B cell (primary cell): ENCODE measurements at regions not wholly inside any gene's neighbourhood (a gene's known extent, or its start where the extent isn't known, plus 50 kb on each side); places are given as distances from the start of the nearest gene placed in this dataset.

ENCODE experiments used
- ATAC-seq: fragments of 200-7000 bp; cut with Tn5 transposase; one replicate; pipeline ENCODE4 v1.10.0; 2021; ENCODE audit warnings: low read depth, mild to moderate bottlenecking, moderate number of reproducible peaks, moderate library complexity
- CTCF ChIA-PET: fragments of 350-600 bp; sonication (Branson Sonifier 250); formaldehyde crosslinking; loops from one replicate; lab custom pipeline; 2021; ENCODE audit warnings: antibody characterized with exemption, inconsistent platforms; lab: Charles Lee
- POLR2A ChIA-PET: fragments of 350-600 bp; sonication (Branson Sonifier 250); formaldehyde crosslinking; loops from one replicate; lab custom pipeline; 2021; ENCODE audit warnings: antibody characterized with exemption; lab: Charles Lee
- DNase-seq: peaks from one replicate; pipeline ENCODE4 v3.0.0; 2013
- H2AFZ ChIP-seq: 2 replicates; pipeline ENCODE4 v1.6.1; 2012; ENCODE audit warnings: mild to moderate bottlenecking, low read depth, low read length; ENCODE audit not compliant: insufficient read depth, poor library complexity, severe bottlenecking
- H3K27ac ChIP-seq, 2 donors: 1 replicate in 1 of 2; 2 replicates in 1 of 2; pipeline ENCODE4 v1.5.1; 2012 to 2013; ENCODE audit warnings: low read length in 2 of 2, mild to moderate bottlenecking in 2 of 2, moderate library complexity in 1 of 2
- H3K27me3 ChIP-seq, 4 experiments: fragments of 200-600 bp in 1 of 4; sonication (generic) in 1 of 4; replicated peaks in 1 of 4; 1 replicate in 2 of 4; 2 replicates in 2 of 4; pipeline versions ENCODE4 v1.6.1 to v1.7.0; 2013 to 2016; ENCODE audit warnings: low read length in 3 of 4, mild to moderate bottlenecking in 2 of 4, mixed read lengths in 1 of 4, moderate library complexity in 1 of 4; ENCODE audit not compliant: insufficient read depth in 4 of 4, control insufficient read depth in 3 of 4; ENCODE audit errors: control extremely low read depth in 1 of 4
- H3K36me3 ChIP-seq, 2 experiments: replicated peaks in 1 of 2; 1 replicate in 1 of 2; 2 replicates in 1 of 2; pipeline versions ENCODE4 v1.6.1 to v1.7.1; 2013; ENCODE audit warnings: low read length in 1 of 2; ENCODE audit not compliant: insufficient read depth in 2 of 2, control insufficient read depth in 1 of 2; ENCODE audit errors: control extremely low read depth in 1 of 2, extremely low read depth in 1 of 2
- H3K4me1 ChIP-seq, 2 donors: fragments of 200-600 bp in 1 of 2; sonication (generic) in 1 of 2; 1 replicate in 1 of 2; 2 replicates in 1 of 2; pipeline versions ENCODE4 v1.5.1 to v1.6.1; 2013 to 2017; ENCODE audit warnings: low read length in 2 of 2; ENCODE audit not compliant: control insufficient read depth in 2 of 2, insufficient read depth in 2 of 2
- H3K4me2 ChIP-seq: replicated peaks from 2 replicates; pipeline ENCODE3; 2012; ENCODE audit warnings: mild to moderate bottlenecking, low read depth, low read length; ENCODE audit not compliant: poor library complexity, severe bottlenecking
- H3K4me3 ChIP-seq, 5 experiments: fragments of 200-600 bp in 1 of 5; sonication (generic) in 1 of 5; 1 replicate in 3 of 5; 2 replicates in 2 of 5; pipeline versions ENCODE4 v1.5.1 to v1.7.0; 2011 to 2016; ENCODE audit warnings: low read length in 4 of 5, mild to moderate bottlenecking in 4 of 5, low read depth in 2 of 5, control low read depth in 1 of 5, moderate library complexity in 1 of 5; ENCODE audit not compliant: insufficient read depth in 1 of 5; ENCODE audit errors: control extremely low read depth in 1 of 5, extremely low read depth in 1 of 5
- H3K79me2 ChIP-seq: fragments of 200-600 bp; sonication (generic); one replicate; pipeline ENCODE4 v1.6.0; 2016; ENCODE audit warnings: low read length; ENCODE audit not compliant: control insufficient read depth, insufficient read depth
- H3K9ac ChIP-seq: fragments of 200-600 bp; sonication (generic); 2 replicates; pipeline ENCODE4 v1.6.1; 2017; ENCODE audit warnings: mild to moderate bottlenecking, low read length, moderate library complexity
- H3K9me3 ChIP-seq, 3 donors: one replicate each; pipeline versions ENCODE4 v1.6.1 to v1.7.1; 2013; ENCODE audit warnings: low read length in 2 of 3; ENCODE audit not compliant: control insufficient read depth in 2 of 3, insufficient read depth in 1 of 3; ENCODE audit errors: control extremely low read depth in 1 of 3
- H4K20me1 ChIP-seq: 2 replicates; pipeline ENCODE4 v1.6.0; 2012; ENCODE audit warnings: mild to moderate bottlenecking, low read length; ENCODE audit not compliant: insufficient read depth, control insufficient read depth, poor library complexity, severe bottlenecking
- H3K27ac Mint-ChIP-seq: one replicate; pipeline ENCODE4 v1.8.0; 2021; ENCODE audit warnings: mixed read lengths
- H3K27me3 Mint-ChIP-seq: one replicate; pipeline ENCODE4 v1.8.0; 2021; ENCODE audit warnings: mixed read lengths
- H3K4me1 Mint-ChIP-seq: one replicate; pipeline ENCODE4 v1.8.0; 2021; ENCODE audit warnings: mixed read lengths
- H3K4me3 Mint-ChIP-seq: one replicate; pipeline ENCODE4 v1.8.0; 2021; ENCODE audit warnings: mixed read lengths
- H3K9me3 Mint-ChIP-seq: one replicate; pipeline ENCODE4 v1.8.0; 2022; ENCODE audit warnings: mixed read lengths; ENCODE audit not compliant: insufficient read depth
- CTCF ChIP-seq: fragments of 200-600 bp; IDR thresholded peaks from one replicate; pipeline ENCODE4 v1.8.0; 2022; ENCODE audit warnings: antibody characterized with exemption, mild to moderate bottlenecking
- EZH2 ChIP-seq: IDR thresholded peaks from 2 replicates; pipeline ENCODE4 v1.6.1; 2012; ENCODE audit warnings: borderline replicate concordance, low read depth, mild to moderate bottlenecking, moderate library complexity, low read length; ENCODE audit not compliant: insufficient read depth, poor library complexity, severe bottlenecking
- WGBS: methylation state at CpG from one replicate; pipeline ENCODE4 v1.1.5; 2013; ENCODE audit warnings: missing lambda C conversion rate; ENCODE audit not compliant: insufficient coverage; 5-methylcytosine and 5-hydroxymethylcytosine counted together
- intact Hi-C: fragments of 100-400 bp; cut with micrococcal nuclease; formaldehyde crosslinking; loops from one replicate; pipeline ENCODE4 v1.10.0; 2022

DNA sequence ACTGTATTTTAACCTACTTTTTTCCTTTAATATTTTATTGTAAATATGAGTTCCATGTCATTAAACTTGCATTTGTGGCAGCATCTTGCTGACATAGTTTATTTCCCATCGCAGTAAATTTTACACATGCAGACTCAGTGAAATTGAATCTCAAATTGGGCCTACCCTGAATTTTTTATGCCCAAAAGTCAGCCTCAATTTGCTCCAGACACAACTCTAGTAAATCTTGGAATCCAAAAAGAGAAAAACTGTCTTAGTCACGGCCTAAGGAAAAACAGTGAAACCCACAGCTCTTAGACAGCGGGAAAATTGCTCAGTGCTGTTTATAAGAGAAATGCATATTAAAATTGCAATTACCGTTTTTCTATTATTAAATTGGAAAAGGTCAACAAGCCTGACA, 85.3 kb upstream of the PCSK2 start:
- no peaks in the 10 kb centered on the region for H3K4me1 ChIP-seq
- CTCF ChIA-PET = no interaction called here
- POLR2A ChIA-PET = no interaction called here
- H3K9ac ChIP-seq = no peak overlapping the region
- no peaks in the 10 kb centered on the region for H3K27me3 ChIP-seq
- H4K20me1 ChIP-seq = no peaks in the 10 kb centered on the region
- H3K27me3 Mint-ChIP-seq = no peaks in the 10 kb centered on the region
- no peak for TF ChIP-seq CTCF
- no peak for TF ChIP-seq EZH2
- no peaks in the 10 kb centered on the region for H3K9me3 ChIP-seq
- H3K4me1 Mint-ChIP-seq = no peaks in the 10 kb centered on the region
- no peak overlapping the region for H2AFZ ChIP-seq
- no peak overlapping the region for H3K4me2 ChIP-seq
- DNase-seq (no peak), ATAC-seq (no peak)
- 100% methylated on average over 1 of the region's 4 CpGs for WGBS
- H3K9me3 Mint-ChIP-seq = no peaks in the 10 kb centered on the region
- intact Hi-C loops = no loop called here
- no peak overlapping the region for H3K27ac ChIP-seq
- H3K4me3 ChIP-seq = no peak overlapping the region
- H3K36me3 ChIP-seq = no peaks in the 10 kb centered on the region
- H3K27ac Mint-ChIP-seq = no peak overlapping the region
- no peaks in the 10 kb centered on the region for H3K79me2 ChIP-seq
- H3K4me3 Mint-ChIP-seq = no peak overlapping the region

GRCh38 chr20:17142666-17143065, 84.2 kb upstream of the PCSK2 start:
- Mint-ChIP-seq H3K27ac (no peak overlapping the region), H3K4me1 (no peaks in the 10 kb centered on the region), H3K9me3 (no peaks in the 10 kb centered on the region), H3K4me3 (no peak overlapping the region), H3K27me3 (no peaks in the 10 kb centered on the region)
- 100% methylated on average over 1 of the region's 3 CpGs for WGBS
- Histone ChIP-seq H3K79me2 (no peaks in the 10 kb centered on the region), H3K27me3 (no peaks in the 10 kb centered on the region), H3K4me3 (no peak overlapping the region), H3K4me1 (no peaks in the 10 kb centered on the region), H2AFZ (no peak overlapping the region), H4K20me1 (no peaks in the 10 kb centered on the region), H3K4me2 (no peak overlapping the region), H3K36me3 (no peaks in the 10 kb centered on the region), H3K9ac (no peak overlapping the region), H3K9me3 (no peaks in the 10 kb centered on the region), H3K27ac (no peak overlapping the region)
- no peak for TF ChIP-seq EZH2
- TF ChIP-seq CTCF = no peak
- CTCF ChIA-PET = no interaction called here
- POLR2A ChIA-PET = no interaction called here
- intact Hi-C loops = no loop called here
- ATAC-seq (no peak), DNase-seq (no peak)
